Gastroesophageal sphincter (tissue), 4 donors: ENCODE measurements at regions not wholly inside any gene's neighbourhood (a gene's known extent, or its start where the extent isn't known, plus 50 kb on each side); places are given as distances from the start of the nearest gene placed in this dataset.
"Not testable (repeated sequence)": the region's sequence is repeated elsewhere in the genome, so short reads cannot be mapped to it uniquely, and the experiment has no call there.

Experiments used
- ATAC-seq: fragments of 150-250 bp; one replicate; pipeline ENCODE4 v1.9.1; 2016; ENCODE audit warnings: mild to moderate bottlenecking, moderate library complexity
- H3K27ac ChIP-seq, 4 donors: fragments of 200-600 bp; sonication (generic) in 3 of 4; 1 replicate in 3 of 4; 2 replicates in 1 of 4; pipeline ENCODE4 v1.5.1; 2016 to 2019
- H3K27me3 ChIP-seq: fragments of 200-600 bp; sonication (generic); one replicate; pipeline ENCODE4 v1.5.1; 2019
- H3K36me3 ChIP-seq, 2 donors: fragments of 200-600 bp; sonication (generic); one replicate each; pipeline ENCODE4 v1.5.1; 2019; ENCODE audit warnings: control low read depth in 1 of 2
- H3K4me1 ChIP-seq, 3 donors: fragments of 200-600 bp; sonication (generic); 1 replicate in 2 of 3; 2 replicates in 1 of 3; pipeline ENCODE4 v1.5.1; 2016 to 2019; ENCODE audit warnings: control low read depth in 2 of 3
- H3K4me3 ChIP-seq, 2 donors: fragments of 200-600 bp; sonication (generic); one replicate each; pipeline ENCODE4 v1.5.1; 2019; ENCODE audit warnings: mild to moderate bottlenecking in 1 of 2, moderate library complexity in 1 of 2
- H3K9me3 ChIP-seq, 3 donors: fragments of 200-600 bp; sonication (generic); one replicate each; pipeline ENCODE4 v1.5.1; 2017 to 2019; ENCODE audit warnings: control low read depth in 2 of 3
- CTCF ChIP-seq, 4 experiments: fragments of 200-600 bp in 2 of 4; fragments of 450-650 bp in 2 of 4; sonication (generic) in 1 of 4; IDR thresholded peaks; one replicate each; pipeline ENCODE4 v1.5.1; 2017 to 2019; ENCODE audit warnings: antibody characterized with exemption in 4 of 4, mild to moderate bottlenecking in 2 of 4, moderate library complexity in 2 of 4
- EP300 ChIP-seq: sonication (generic); formaldehyde crosslinking; IDR thresholded peaks from one replicate; pipeline ENCODE4 v1.6.1; 2017; ENCODE audit warnings: antibody characterized with exemption, mild to moderate bottlenecking
- POLR2A ChIP-seq, 2 donors: fragments of 450-650 bp; IDR thresholded peaks; one replicate each; pipeline ENCODE4 v1.6.1; 2017; ENCODE audit warnings: antibody characterized with exemption in 2 of 2, mild to moderate bottlenecking in 2 of 2, moderate library complexity in 1 of 2
- POLR2AphosphoS5 ChIP-seq: sonication (generic); formaldehyde crosslinking; IDR thresholded peaks from one replicate; pipeline ENCODE4 v1.6.1; 2017; ENCODE audit warnings: antibody characterized with exemption
- WGBS, 2 donors: methylation state at CpG; one replicate each; pipeline ENCODE4 v1.1.5; 2018; ENCODE audit warnings: low coverage in 1 of 2; 5-methylcytosine and 5-hydroxymethylcytosine counted together

- Histone ChIP-seq H3K36me3 (no peaks in the 10 kb centered on the region), H3K4me3 (no peak overlapping the region), H3K4me1 (no peaks in the 10 kb centered on the region), H3K27ac (no peak overlapping the region), H3K9me3 (no peaks in the 10 kb centered on the region), H3K27me3 (peaks cover 41% of the 10 kb centered on the region)
- TF ChIP-seq POLR2A (IDR thresholded peaks at IDR 0.05) (no peak), POLR2AphosphoS5 (no peak), EP300 (no peak)
- WGBS, 2 donors: 0% methylated on average over 1 of the region's 3 CpGs; no CpG with 5 or more reads in 1 of the 2 donors
- ATAC-seq: no peak
Measured at GRCh38 chr17:72567774-72568173, 447.0 kb downstream of the SOX9 start.

GRCh38 chr17:72569148-72569946 lies 448.5 kb downstream of the SOX9 start:
- no peak overlapping the region for H3K4me3 ChIP-seq
- no peak for ATAC-seq
- H3K4me1 ChIP-seq: no peaks in the 10 kb centered on the region
- no peaks in the 10 kb centered on the region for H3K36me3 ChIP-seq
- H3K27ac ChIP-seq: no peak overlapping the region
- 27 to 40% methylated on average over 5 to 10 of the region's 19 CpGs for WGBS, 2 donors
- TF ChIP-seq EP300 (no peak), POLR2AphosphoS5 (no peak), POLR2A (IDR thresholded peaks at IDR 0.05) (no peak), CTCF (IDR thresholded peaks at IDR 0.05) (no peak)
- peaks cover 54% of the 10 kb centered on the region for H3K27me3 ChIP-seq
- H3K9me3 ChIP-seq: no peaks in the 10 kb centered on the region

- ATAC-seq: no peak
- WGBS, 2 donors: 61 to 73% methylated on average over 7 to 8 of the region's 9 CpGs
- Histone ChIP-seq H3K27me3 (peaks cover 70% of the 10 kb centered on the region), H3K4me3 (no peak overlapping the region), H3K36me3 (no peaks in the 10 kb centered on the region), H3K9me3 (no peaks in the 10 kb centered on the region), H3K4me1 (no peaks in the 10 kb centered on the region), H3K27ac (no peak overlapping the region)
- TF ChIP-seq CTCF (IDR thresholded peaks at IDR 0.05) (no peak), EP300 (no peak), POLR2AphosphoS5 (no peak), POLR2A (IDR thresholded peaks at IDR 0.05) (no peak)
Measured at GRCh38 chr17:72571813-72572396, 451.1 kb downstream of the SOX9 start.

GRCh38 chr17:72572604-72573491 lies 452.0 kb downstream of the SOX9 start:
- H3K9me3 ChIP-seq: no peaks in the 10 kb centered on the region
- no peak for TF ChIP-seq CTCF (IDR thresholded peaks at IDR 0.05)
- no peak for TF ChIP-seq POLR2A (IDR thresholded peaks at IDR 0.05)
- no peak for TF ChIP-seq EP300
- no peak for TF ChIP-seq POLR2AphosphoS5
- 25 to 50% methylated on average over 2 to 7 of the region's 12 CpGs for WGBS, 2 donors
- H3K27me3 ChIP-seq: peaks cover 75% of the 10 kb centered on the region
- ATAC-seq: no peak
- H3K27ac ChIP-seq: no peak overlapping the region
- H3K36me3 ChIP-seq: no peaks in the 10 kb centered on the region
- H3K4me1 ChIP-seq: no peaks in the 10 kb centered on the region
- no peak overlapping the region for H3K4me3 ChIP-seq

GRCh38 chr17:72573492-72573801 lies 452.6 kb downstream of the SOX9 start:
- H3K4me1 ChIP-seq, H3K27ac ChIP-seq, ATAC-seq, H3K4me3 ChIP-seq, H3K36me3 ChIP-seq, H3K9me3 ChIP-seq: not testable (repeated sequence)
- peaks cover 72% of the 10 kb centered on the region for H3K27me3 ChIP-seq
- WGBS, 2 donors: 85 to 96% methylated on average over 4 to 5 of the region's 5 CpGs
